22Rv1 (cell line): ENCODE measurements at regions not wholly inside any gene's neighbourhood (a gene's known extent, or its start where the extent isn't known, plus 50 kb on each side); places are given as distances from the start of the nearest gene placed in this dataset.

Experiments used
- ZFX ChIP-seq: fragments of 450-650 bp; IDR thresholded peaks from 2 replicates; pipeline ENCODE4 v1.6.1; 2017; ENCODE audit warnings: antibody characterized with exemption, borderline replicate concordance
- TF ChIP-seq, protein P1 (sequence below): fragments of 450-650 bp; IDR thresholded peaks from 2 replicates; pipeline ENCODE4 v1.5.1; 2017; ENCODE audit warnings: mild to moderate bottlenecking

GRCh38 chr2:234802845-234803171, 149.0 kb upstream of the SH3BP4 start:
- TF ChIP-seq, protein P1, sequence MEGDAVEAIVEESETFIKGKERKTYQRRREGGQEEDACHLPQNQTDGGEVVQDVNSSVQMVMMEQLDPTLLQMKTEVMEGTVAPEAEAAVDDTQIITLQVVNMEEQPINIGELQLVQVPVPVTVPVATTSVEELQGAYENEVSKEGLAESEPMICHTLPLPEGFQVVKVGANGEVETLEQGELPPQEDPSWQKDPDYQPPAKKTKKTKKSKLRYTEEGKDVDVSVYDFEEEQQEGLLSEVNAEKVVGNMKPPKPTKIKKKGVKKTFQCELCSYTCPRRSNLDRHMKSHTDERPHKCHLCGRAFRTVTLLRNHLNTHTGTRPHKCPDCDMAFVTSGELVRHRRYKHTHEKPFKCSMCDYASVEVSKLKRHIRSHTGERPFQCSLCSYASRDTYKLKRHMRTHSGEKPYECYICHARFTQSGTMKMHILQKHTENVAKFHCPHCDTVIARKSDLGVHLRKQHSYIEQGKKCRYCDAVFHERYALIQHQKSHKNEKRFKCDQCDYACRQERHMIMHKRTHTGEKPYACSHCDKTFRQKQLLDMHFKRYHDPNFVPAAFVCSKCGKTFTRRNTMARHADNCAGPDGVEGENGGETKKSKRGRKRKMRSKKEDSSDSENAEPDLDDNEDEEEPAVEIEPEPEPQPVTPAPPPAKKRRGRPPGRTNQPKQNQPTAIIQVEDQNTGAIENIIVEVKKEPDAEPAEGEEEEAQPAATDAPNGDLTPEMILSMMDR = no peak
- no peak for TF ChIP-seq ZFX
